ENCODE measurements at regions not wholly inside any gene's neighbourhood (a gene's known extent, or its start where the extent isn't known, plus 50 kb on each side); places are given as distances from the start of the nearest gene placed in this dataset.

- WGBS, 2 donors: 81 to 93% methylated on average over 1 of the region's 1 CpG
Measured at GRCh38 chr3:135871311-135871710, 94.2 kb upstream of the PPP2R3A start.

GRCh38 chr3:135874035-135874434 is 91.5 kb upstream of the PPP2R3A start:
- H3K27me3 ChIP-seq: no peaks in the 10 kb centered on the region
- H3K4me3 ChIP-seq: no peak overlapping the region
- no peak for DNase-seq
- WGBS, 2 donors: 84 to 90% methylated on average over 2 of the region's 2 CpGs
- no peak overlapping the region for H3K27ac ChIP-seq
- TF ChIP-seq CTCF (IDR thresholded peaks at IDR 0.05) (no peak), POLR2A (IDR thresholded peaks at IDR 0.05) (no peak)
- no peaks in the 10 kb centered on the region for H3K36me3 ChIP-seq (ENCODE audit: low read depth, missing control alignments)
- no peaks in the 10 kb centered on the region for H3K9me3 ChIP-seq
- intact Hi-C loops (cut with DNase I; ENCODE audit: low total_unique reads): no loop called here
- H3K4me1 ChIP-seq: no peaks in the 10 kb centered on the region

More at GRCh38 chr3:135871311-135871710, 94.2 kb upstream of the PPP2R3A start:
- Histone ChIP-seq H3K27ac (no peak overlapping the region), H3K4me3 (no peak overlapping the region), H3K9me3 (no peaks in the 10 kb centered on the region), H3K36me3 (ENCODE audit: low read depth, missing control alignments) (no peaks in the 10 kb centered on the region), H3K4me1 (no peaks in the 10 kb centered on the region), H3K27me3 (no peaks in the 10 kb centered on the region)
- DNase-seq: no peak
- intact Hi-C loops (cut with DNase I; ENCODE audit: low total_unique reads): no loop called here
- no peak for TF ChIP-seq CTCF (IDR thresholded peaks at IDR 0.05)
- TF ChIP-seq POLR2A (IDR thresholded peaks at IDR 0.05): no peak

GRCh38 chr3:135878501-135878900 is 87.0 kb upstream of the PPP2R3A start:
- H3K4me1 ChIP-seq: no peaks in the 10 kb centered on the region
- DNase-seq: no peak
- H3K27ac ChIP-seq: no peak overlapping the region
- TF ChIP-seq CTCF (IDR thresholded peaks at IDR 0.05) (no peak), POLR2A (IDR thresholded peaks at IDR 0.05) (no peak)
- 93 to 98% methylated on average over 3 of the region's 3 CpGs for WGBS, 2 donors
- intact Hi-C loops (cut with DNase I; ENCODE audit: low total_unique reads): no loop called here
- H3K27me3 ChIP-seq: no peaks in the 10 kb centered on the region
- no peaks in the 10 kb centered on the region for H3K9me3 ChIP-seq
- H3K36me3 ChIP-seq (ENCODE audit: low read depth, missing control alignments): no peaks in the 10 kb centered on the region
- no peak overlapping the region for H3K4me3 ChIP-seq

- 50 to 56% methylated on average over 1 of the region's 1 CpG for WGBS, 2 donors
- Histone ChIP-seq H3K4me1 (peaks cover 8% of the 10 kb centered on the region), H3K27ac (peak overlapping the region in 1 of 2 donors; percentile 15), H3K36me3 (ENCODE audit: low read depth, missing control alignments) (no peaks in the 10 kb centered on the region), H3K27me3 (no peaks in the 10 kb centered on the region), H3K9me3 (no peaks in the 10 kb centered on the region), H3K4me3 (no peak overlapping the region)
- TF ChIP-seq CTCF (IDR thresholded peaks at IDR 0.05) (no peak), POLR2A (IDR thresholded peaks at IDR 0.05) (no peak)
- no peak for DNase-seq
- intact Hi-C loops (cut with DNase I; ENCODE audit: low total_unique reads): no loop called here
Measured at GRCh38 chr3:135885885-135886284, 79.6 kb upstream of the PPP2R3A start.

GRCh38 chr3:135887220-135887619 is 78.3 kb upstream of the PPP2R3A start:
- 80 to 84% methylated on average over 2 of the region's 2 CpGs for WGBS, 2 donors
- Histone ChIP-seq H3K4me1 (peaks cover 8% of the 10 kb centered on the region), H3K36me3 (ENCODE audit: low read depth, missing control alignments) (no peaks in the 10 kb centered on the region), H3K9me3 (no peaks in the 10 kb centered on the region), H3K27me3 (no peaks in the 10 kb centered on the region), H3K4me3 (no peak overlapping the region), H3K27ac (no peak overlapping the region)
- intact Hi-C loops (cut with DNase I; ENCODE audit: low total_unique reads): no loop called here
- no peak for DNase-seq
- TF ChIP-seq POLR2A (IDR thresholded peaks at IDR 0.05) (no peak), CTCF (IDR thresholded peaks at IDR 0.05) (no peak)
